ENCODE measurements at regions not wholly inside any gene's neighbourhood (a gene's known extent, or its start where the extent isn't known, plus 50 kb on each side); places are given as distances from the start of the nearest gene placed in this dataset.
"Not testable (repeated sequence)": the region's sequence is repeated elsewhere in the genome, so short reads cannot be mapped to it uniquely, and the experiment has no call there.

- no peak for DNase-seq
These were observed 405.7 kb upstream of the PPP2R3A start for GRCh38 chr3:135559802-135560201.

GRCh38 chr3:135560847-135561246, 404.7 kb upstream of the PPP2R3A start:
- no peak for DNase-seq

- no peak for DNase-seq
These were observed 400.8 kb upstream of the PPP2R3A start for GRCh38 chr3:135564696-135565095.

GRCh38 chr3:135565546-135565945, 400.0 kb upstream of the PPP2R3A start:
- no peak for DNase-seq

GRCh38 chr3:135567223-135567622, 398.3 kb upstream of the PPP2R3A start:
- DNase-seq: peak in 1 of 2 experiments; percentile 10

- DNase-seq: peak; percentile 64 to 80
These were observed 388.8 kb upstream of the PPP2R3A start for GRCh38 chr3:135576751-135577150.

- no peak for DNase-seq
These were observed 383.7 kb upstream of the PPP2R3A start for GRCh38 chr3:135581806-135582205.

- no peak for DNase-seq
These were observed 382.7 kb upstream of the PPP2R3A start for GRCh38 chr3:135582800-135583199.

- DNase-seq: no peak
These were observed 369.0 kb upstream of the PPP2R3A start for GRCh38 chr3:135596563-135596962.

- no peak for DNase-seq
These were observed 367.7 kb upstream of the PPP2R3A start for GRCh38 chr3:135597855-135598254.

- no peak for DNase-seq
These were observed 366.9 kb upstream of the PPP2R3A start for GRCh38 chr3:135598597-135598996.

- DNase-seq: not testable (repeated sequence)
These were observed 361.0 kb upstream of the PPP2R3A start for GRCh38 chr3:135604512-135604911.

GRCh38 chr3:135618123-135618522, 347.4 kb upstream of the PPP2R3A start:
- DNase-seq: no peak

- no peak for DNase-seq
These were observed 344.2 kb upstream of the PPP2R3A start for GRCh38 chr3:135621184-135621920.

GRCh38 chr3:135622215-135622614, 343.3 kb upstream of the PPP2R3A start:
- no peak for DNase-seq

- DNase-seq: no peak
These were observed 342.9 kb upstream of the PPP2R3A start for GRCh38 chr3:135622656-135623055.

GRCh38 chr3:135623558-135623957, 342.0 kb upstream of the PPP2R3A start:
- no peak for DNase-seq

- DNase-seq: no peak
These were observed 338.5 kb upstream of the PPP2R3A start for GRCh38 chr3:135627057-135627456.

- peak; percentile 71 to 92 for DNase-seq
These were observed 335.7 kb upstream of the PPP2R3A start for GRCh38 chr3:135629701-135630408.

GRCh38 chr3:135632556-135633065, 332.9 kb upstream of the PPP2R3A start:
- DNase-seq: no peak

- DNase-seq: peak in 1 of 2 experiments; percentile 14
These were observed 332.4 kb upstream of the PPP2R3A start for GRCh38 chr3:135633078-135633477.

- no peak for DNase-seq
These were observed 328.9 kb upstream of the PPP2R3A start for GRCh38 chr3:135636596-135636995.

GRCh38 chr3:135637013-135637412, 328.5 kb upstream of the PPP2R3A start:
- DNase-seq: no peak

- no peak for DNase-seq
These were observed 323.8 kb upstream of the PPP2R3A start for GRCh38 chr3:135641761-135642160.
